Endodermal cell (in vitro differentiated cells): ENCODE measurements at regions not wholly inside any gene's neighbourhood (a gene's known extent, or its start where the extent isn't known, plus 50 kb on each side); places are given as distances from the start of the nearest gene placed in this dataset.

Experiments
- DNase-seq: peaks from one replicate; pipeline ENCODE4 v3.0.0-alpha.2; 2017
- H3K27ac ChIP-seq: 2 replicates; pipeline ENCODE4 v1.5.1; 2013; ENCODE audit warnings: mild to moderate bottlenecking, low read depth, low read length, moderate library complexity
- H3K27me3 ChIP-seq: 2 replicates; pipeline ENCODE4 v1.6.1; 2013; ENCODE audit warnings: mild to moderate bottlenecking, low read length, moderate library complexity; ENCODE audit not compliant: insufficient read depth, control insufficient read depth, poor library complexity, severe bottlenecking
- H3K36me3 ChIP-seq: 2 replicates; pipeline ENCODE4 v1.7.0; 2013; ENCODE audit warnings: mild to moderate bottlenecking, low read length, moderate library complexity; ENCODE audit not compliant: control insufficient read depth, insufficient read depth
- H3K4me1 ChIP-seq: one replicate; pipeline ENCODE4 v1.7.0; 2013; ENCODE audit warnings: low read length; ENCODE audit not compliant: control insufficient read depth, insufficient read depth
- H3K4me3 ChIP-seq: 2 replicates; pipeline ENCODE4 v1.5.1; 2013; ENCODE audit warnings: mild to moderate bottlenecking, low read length, moderate library complexity
- H3K9ac ChIP-seq: 2 replicates; pipeline ENCODE4 v1.6.1; 2013; ENCODE audit warnings: mild to moderate bottlenecking, low read length, moderate library complexity; ENCODE audit not compliant: poor library complexity, severe bottlenecking; ENCODE audit errors: extremely low read depth
- H3K9me3 ChIP-seq: 2 replicates; pipeline ENCODE4 v1.6.1; 2013; ENCODE audit warnings: mild to moderate bottlenecking, low read length, moderate library complexity; ENCODE audit not compliant: control insufficient read depth
- H3K27ac Mint-ChIP-seq: 2 replicates; pipeline ENCODE4 v1.8.0; 2020; ENCODE audit warnings: mixed read lengths
- H3K27me3 Mint-ChIP-seq: 2 replicates; pipeline ENCODE4 v1.8.0; 2021; ENCODE audit warnings: mild to moderate bottlenecking, mixed read lengths; ENCODE audit not compliant: insufficient read depth
- H3K36me3 Mint-ChIP-seq: 2 replicates; pipeline ENCODE4 v1.8.0; 2020; ENCODE audit warnings: low read depth, mixed read lengths
- H3K4me1 Mint-ChIP-seq: 2 replicates; pipeline ENCODE4 v1.8.0; 2020; ENCODE audit warnings: mixed read lengths
- H3K4me3 Mint-ChIP-seq: 2 replicates; pipeline ENCODE4 v1.8.0; 2020; ENCODE audit warnings: mild to moderate bottlenecking, moderate library complexity, mixed read lengths
- H3K9me3 Mint-ChIP-seq: 2 replicates; pipeline ENCODE4 v1.8.0; 2020; ENCODE audit warnings: mild to moderate bottlenecking, mixed read lengths
- WGBS, 2 experiments: methylation state at CpG; one replicate each; pipeline versions ENCODE4 v1.1.5 to v1.1.7; 2013; ENCODE audit warnings: missing lambda C conversion rate in 2 of 2, mixed read lengths in 1 of 2; ENCODE audit not compliant: insufficient coverage in 1 of 2, insufficient read length in 1 of 2; 5-methylcytosine and 5-hydroxymethylcytosine counted together
- TF ChIP-seq, protein P1 (sequence below): fragments of 200-600 bp; sonication (generic); conservative IDR thresholded peaks from 2 replicates; pipeline ENCODE4 v1.5.0; 2021; ENCODE audit warnings: antibody characterized with exemption, mild to moderate bottlenecking

DNA sequence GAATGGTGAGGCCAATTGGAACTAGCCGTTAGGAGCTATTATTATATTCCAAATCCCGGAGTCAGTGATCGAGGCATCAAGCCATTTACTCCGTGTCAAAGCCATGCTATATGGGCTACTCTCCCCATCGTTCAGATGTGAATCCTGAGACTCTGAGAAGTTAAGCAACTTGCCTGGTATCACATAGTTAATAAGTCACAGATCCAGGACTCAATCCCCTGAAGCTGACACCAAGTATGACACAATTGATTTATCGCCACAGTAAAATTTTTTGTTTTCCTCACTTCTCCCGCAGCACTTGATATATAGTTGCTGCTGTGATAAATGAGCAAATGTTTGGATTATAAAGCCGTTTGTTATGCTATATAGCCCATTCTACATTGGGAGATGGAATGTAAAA, 50.8 kb upstream of the TSHZ2 start:
- no peaks in the 10 kb centered on the region for H3K9me3 ChIP-seq
- Mint-ChIP-seq H3K27ac (no peak overlapping the region), H3K36me3 (no peaks in the 10 kb centered on the region), H3K4me1 (peaks cover 2% of the 10 kb centered on the region), H3K4me3 (no peak overlapping the region), H3K9me3 (no peaks in the 10 kb centered on the region), H3K27me3 (peaks cover 2% of the 10 kb centered on the region)
- no peak for DNase-seq
- no peak overlapping the region for H3K4me3 ChIP-seq
- no peaks in the 10 kb centered on the region for H3K27me3 ChIP-seq
- H3K36me3 ChIP-seq = no peaks in the 10 kb centered on the region
- no peak overlapping the region for H3K27ac ChIP-seq
- 94 to 100% methylated on average over 6 to 8 of the region's 8 CpGs for WGBS, 2 experiments
- H3K4me1 ChIP-seq = no peaks in the 10 kb centered on the region
- TF ChIP-seq, protein P1, sequence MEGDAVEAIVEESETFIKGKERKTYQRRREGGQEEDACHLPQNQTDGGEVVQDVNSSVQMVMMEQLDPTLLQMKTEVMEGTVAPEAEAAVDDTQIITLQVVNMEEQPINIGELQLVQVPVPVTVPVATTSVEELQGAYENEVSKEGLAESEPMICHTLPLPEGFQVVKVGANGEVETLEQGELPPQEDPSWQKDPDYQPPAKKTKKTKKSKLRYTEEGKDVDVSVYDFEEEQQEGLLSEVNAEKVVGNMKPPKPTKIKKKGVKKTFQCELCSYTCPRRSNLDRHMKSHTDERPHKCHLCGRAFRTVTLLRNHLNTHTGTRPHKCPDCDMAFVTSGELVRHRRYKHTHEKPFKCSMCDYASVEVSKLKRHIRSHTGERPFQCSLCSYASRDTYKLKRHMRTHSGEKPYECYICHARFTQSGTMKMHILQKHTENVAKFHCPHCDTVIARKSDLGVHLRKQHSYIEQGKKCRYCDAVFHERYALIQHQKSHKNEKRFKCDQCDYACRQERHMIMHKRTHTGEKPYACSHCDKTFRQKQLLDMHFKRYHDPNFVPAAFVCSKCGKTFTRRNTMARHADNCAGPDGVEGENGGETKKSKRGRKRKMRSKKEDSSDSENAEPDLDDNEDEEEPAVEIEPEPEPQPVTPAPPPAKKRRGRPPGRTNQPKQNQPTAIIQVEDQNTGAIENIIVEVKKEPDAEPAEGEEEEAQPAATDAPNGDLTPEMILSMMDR = no peak
- H3K9ac ChIP-seq = no peak overlapping the region

DNA sequence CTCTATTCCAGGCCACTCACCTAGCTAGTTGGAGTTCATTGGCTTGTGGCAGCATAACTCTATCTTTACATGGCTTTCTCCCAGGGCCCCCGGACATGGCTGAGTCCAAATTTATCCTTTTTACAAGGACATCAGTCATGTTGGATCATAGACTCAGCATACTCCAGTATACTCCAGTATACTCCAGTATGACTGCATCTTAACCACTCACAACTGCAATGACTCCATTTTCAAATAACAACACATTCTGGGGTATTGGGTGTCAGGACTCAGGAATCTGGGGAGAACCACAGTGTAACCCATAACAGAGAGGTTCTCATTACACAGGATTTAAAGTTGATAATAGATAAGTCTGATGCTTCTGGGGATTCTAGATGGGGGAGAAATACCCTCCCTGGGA, 53.8 kb upstream of the TSHZ2 start:
- no peak for DNase-seq
- H3K36me3 Mint-ChIP-seq = no peaks in the 10 kb centered on the region
- peaks cover under 1% of the 10 kb centered on the region for H3K4me1 Mint-ChIP-seq
- WGBS, 2 experiments = 89% methylated on average over 1 of the region's 1 CpG; no CpG with 5 or more reads in 1 of the 2 experiments
- Histone ChIP-seq H3K9me3 (no peaks in the 10 kb centered on the region), H3K27ac (no peak overlapping the region), H3K4me3 (no peak overlapping the region), H3K36me3 (no peaks in the 10 kb centered on the region), H3K4me1 (no peaks in the 10 kb centered on the region), H3K9ac (no peak overlapping the region), H3K27me3 (no peaks in the 10 kb centered on the region)
- H3K4me3 Mint-ChIP-seq = no peak overlapping the region
- H3K9me3 Mint-ChIP-seq = peaks cover 11% of the 10 kb centered on the region
- TF ChIP-seq, protein P1 = no peak
- H3K27me3 Mint-ChIP-seq = peaks cover 2% of the 10 kb centered on the region
- H3K27ac Mint-ChIP-seq = no peak overlapping the region

DNA sequence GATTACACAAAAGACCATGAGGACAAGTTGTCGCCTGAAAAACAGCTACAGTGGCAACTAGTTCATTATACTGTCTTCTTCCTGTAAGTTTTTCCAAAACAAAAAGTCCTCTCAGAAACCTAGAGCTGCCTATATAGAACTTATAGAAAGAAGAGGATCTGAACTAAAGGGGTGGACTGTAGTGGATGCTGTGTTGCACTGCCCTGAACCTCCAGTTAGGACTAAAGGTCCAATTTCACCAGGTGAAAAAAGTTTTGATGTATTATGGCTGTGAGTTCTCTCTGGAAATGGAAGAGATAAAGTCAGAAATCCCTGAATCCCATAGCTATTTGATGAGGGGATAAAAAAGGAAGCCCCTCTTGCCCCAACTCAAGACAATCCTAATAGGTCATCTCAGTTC, 56.6 kb upstream of the TSHZ2 start:
- Histone ChIP-seq H3K9ac (no peak overlapping the region), H3K27ac (no peak overlapping the region), H3K36me3 (no peaks in the 10 kb centered on the region), H3K9me3 (no peaks in the 10 kb centered on the region), H3K4me1 (no peaks in the 10 kb centered on the region), H3K4me3 (no peak overlapping the region), H3K27me3 (no peaks in the 10 kb centered on the region)
- Mint-ChIP-seq H3K27ac (no peak overlapping the region), H3K4me3 (no peak overlapping the region), H3K4me1 (no peaks in the 10 kb centered on the region), H3K9me3 (peaks cover 11% of the 10 kb centered on the region), H3K36me3 (no peaks in the 10 kb centered on the region), H3K27me3 (no peaks in the 10 kb centered on the region)
- no peak for DNase-seq
- 100% methylated on average over 1 of the region's 1 CpG; no CpG with 5 or more reads in 1 of the 2 experiments for WGBS, 2 experiments
- TF ChIP-seq, protein P1 = no peak
